Mesenchymal stem cell (in vitro differentiated cells and primary cell): ENCODE measurements at regions not wholly inside any gene's neighbourhood (a gene's known extent, or its start where the extent isn't known, plus 50 kb on each side); places are given as distances from the start of the nearest gene placed in this dataset.
"Not testable (repeated sequence)": the region's sequence is repeated elsewhere in the genome, so short reads cannot be mapped to it uniquely, and the experiment has no call there.

Source experiments
- DNase-seq: peaks from one replicate; pipeline ENCODE4 v3.0.0-alpha.2; 2013
- H2AFZ ChIP-seq: one replicate; pipeline ENCODE4 v1.6.1; 2013; ENCODE audit warnings: low read depth, mild to moderate bottlenecking, control low read depth, inconsistent platforms, low read length, moderate library complexity
- H2AK5ac ChIP-seq: 2 replicates; pipeline ENCODE4 v1.6.1; 2013; ENCODE audit warnings: low read length, moderate library complexity, mild to moderate bottlenecking, inconsistent platforms; ENCODE audit not compliant: severe bottlenecking
- H2BK120ac ChIP-seq: one replicate; pipeline ENCODE4 v1.6.1; 2013; ENCODE audit warnings: low read depth, mild to moderate bottlenecking, inconsistent platforms, low read length, moderate library complexity
- H2BK12ac ChIP-seq, 2 experiments: one replicate each; pipeline ENCODE4 v1.6.1; 2013; ENCODE audit warnings: inconsistent platforms in 2 of 2, low read length in 2 of 2, mild to moderate bottlenecking in 2 of 2, moderate library complexity in 2 of 2, control low read depth in 1 of 2
- H2BK15ac ChIP-seq: one replicate; pipeline ENCODE4 v1.6.1; 2013; ENCODE audit warnings: mild to moderate bottlenecking, low read depth, inconsistent platforms; ENCODE audit not compliant: poor library complexity, severe bottlenecking
- H2BK5ac ChIP-seq: 2 replicates; pipeline ENCODE4 v1.6.1; 2013; ENCODE audit warnings: low read depth, mild to moderate bottlenecking, low read length, control low read depth, inconsistent platforms; ENCODE audit not compliant: poor library complexity, severe bottlenecking
- H3K14ac ChIP-seq, 2 experiments: one replicate each; pipeline ENCODE4 v1.6.1; 2013; ENCODE audit warnings: inconsistent platforms in 2 of 2, low read length in 2 of 2, control low read depth in 1 of 2, mild to moderate bottlenecking in 1 of 2, moderate library complexity in 1 of 2
- H3K18ac ChIP-seq, 2 experiments: one replicate each; pipeline ENCODE4 v1.6.1; 2013; ENCODE audit warnings: inconsistent platforms in 2 of 2, low read length in 2 of 2, control low read depth in 1 of 2, low read depth in 1 of 2, mild to moderate bottlenecking in 1 of 2
- H3K23ac ChIP-seq, 2 experiments: one replicate each; pipeline ENCODE4 v1.6.1; 2013; ENCODE audit warnings: inconsistent platforms in 2 of 2, low read length in 2 of 2, mild to moderate bottlenecking in 2 of 2, moderate library complexity in 2 of 2, control low read depth in 1 of 2
- H3K27ac ChIP-seq: 2 replicates; pipeline ENCODE4 v1.5.1; 2013; ENCODE audit warnings: mild to moderate bottlenecking, moderate library complexity, low read length, control low read depth, inconsistent platforms; ENCODE audit not compliant: poor library complexity, severe bottlenecking
- H3K27me3 ChIP-seq, 2 experiments: 2 replicates each; pipeline versions ENCODE4 v1.6.1 to v1.7.0; 2013; ENCODE audit warnings: low read length in 2 of 2, mild to moderate bottlenecking in 2 of 2, moderate library complexity in 2 of 2, control low read depth in 1 of 2, inconsistent platforms in 1 of 2; ENCODE audit not compliant: control insufficient read depth in 1 of 2, insufficient read depth in 1 of 2
- H3K36me3 ChIP-seq, 2 experiments: 2 replicates each; pipeline versions ENCODE4 v1.6.1 to v1.7.0; 2013; ENCODE audit warnings: low read length in 2 of 2, control low read depth in 1 of 2, inconsistent platforms in 1 of 2, low read depth in 1 of 2, mild to moderate bottlenecking in 1 of 2; ENCODE audit not compliant: insufficient read depth in 2 of 2, control insufficient read depth in 1 of 2
- H3K4ac ChIP-seq, 2 experiments: one replicate each; pipeline ENCODE4 v1.6.1; 2013; ENCODE audit warnings: inconsistent platforms in 2 of 2, low read length in 2 of 2, mild to moderate bottlenecking in 2 of 2, moderate library complexity in 2 of 2, control low read depth in 1 of 2, low read depth in 1 of 2
- H3K4me1 ChIP-seq: 2 replicates; pipeline ENCODE4 v1.6.1; 2013; ENCODE audit warnings: low read depth, low read length, control low read depth; ENCODE audit not compliant: control insufficient read depth, insufficient read depth
- H3K4me2 ChIP-seq: 2 replicates; pipeline ENCODE4 v1.6.1; 2013; ENCODE audit warnings: low read length, mild to moderate bottlenecking, inconsistent platforms; ENCODE audit not compliant: poor library complexity, severe bottlenecking
- H3K4me3 ChIP-seq, 2 experiments: 2 replicates each; pipeline versions ENCODE4 v1.5.1 to v1.7.0; 2013; ENCODE audit warnings: low read length in 2 of 2, mild to moderate bottlenecking in 2 of 2, control low read depth in 1 of 2, low read depth in 1 of 2; ENCODE audit not compliant: insufficient read depth in 1 of 2
- H3K79me1 ChIP-seq: replicated peaks from 2 replicates; pipeline ENCODE4 v1.6.1; 2013; ENCODE audit warnings: mild to moderate bottlenecking, control low read depth, low read length, inconsistent platforms; ENCODE audit not compliant: poor library complexity, severe bottlenecking
- H3K9ac ChIP-seq: 2 replicates; pipeline ENCODE4 v1.7.0; 2013; ENCODE audit warnings: mild to moderate bottlenecking, low read length, moderate library complexity
- H3K9me3 ChIP-seq: 2 replicates; pipeline ENCODE4 v1.7.0; 2013; ENCODE audit warnings: mild to moderate bottlenecking, low read length; ENCODE audit not compliant: control insufficient read depth
- H4K8ac ChIP-seq: one replicate; pipeline ENCODE4 v1.6.1; 2013; ENCODE audit warnings: inconsistent platforms, mild to moderate bottlenecking, low read length, moderate library complexity
- H4K91ac ChIP-seq: one replicate; pipeline ENCODE4 v1.6.1; 2013; ENCODE audit warnings: mild to moderate bottlenecking, low read length, inconsistent platforms
- WGBS: methylation state at CpG from one replicate; pipeline ENCODE4 v1.1.7; 2013; ENCODE audit warnings: mixed read lengths; 5-methylcytosine and 5-hydroxymethylcytosine counted together

GRCh38 chr1:146486300-146487014 is 257.6 kb upstream of the NOTCH2NLA start:
- H3K14ac ChIP-seq, H3K23ac ChIP-seq, H3K27ac ChIP-seq, H2AFZ ChIP-seq, H2BK120ac ChIP-seq, H3K79me1 ChIP-seq, H2BK5ac ChIP-seq, H2BK15ac ChIP-seq, H2AK5ac ChIP-seq, H4K91ac ChIP-seq, H3K36me3 ChIP-seq, H3K4me1 ChIP-seq, H3K18ac ChIP-seq, H3K27me3 ChIP-seq, H4K8ac ChIP-seq, DNase-seq, H3K4me2 ChIP-seq, H2BK12ac ChIP-seq, H3K9me3 ChIP-seq, H3K4ac ChIP-seq: not testable (repeated sequence)
- WGBS: 96% methylated on average over 8 of the region's 35 CpGs
- Histone ChIP-seq H3K4me3 (peak overlapping the region in 1 of 2 experiments; percentile 75), H3K9ac (peak overlapping the region; percentile 80)

- not testable (repeated sequence) for H3K4me3 ChIP-seq, DNase-seq, H3K27ac ChIP-seq, H3K9ac ChIP-seq, H3K79me1 ChIP-seq, H2AFZ ChIP-seq, H4K91ac ChIP-seq, H3K36me3 ChIP-seq, H3K9me3 ChIP-seq, H3K4me1 ChIP-seq, H2BK12ac ChIP-seq, H3K14ac ChIP-seq, H3K4ac ChIP-seq, H4K8ac ChIP-seq, H3K4me2 ChIP-seq, H3K27me3 ChIP-seq, H2BK15ac ChIP-seq, H2BK120ac ChIP-seq, H3K23ac ChIP-seq, H2BK5ac ChIP-seq, H3K18ac ChIP-seq, H2AK5ac ChIP-seq
- WGBS: no CpG with 5 or more reads among the region's 2 CpGs
These were observed 255.4 kb upstream of the NOTCH2NLA start for GRCh38 chr1:146484195-146484594.

- H3K36me3 ChIP-seq, H4K91ac ChIP-seq, H4K8ac ChIP-seq, H3K9me3 ChIP-seq, H3K18ac ChIP-seq, DNase-seq, H3K9ac ChIP-seq, H3K79me1 ChIP-seq, H3K23ac ChIP-seq, H2BK120ac ChIP-seq, H3K4me3 ChIP-seq, H3K4me2 ChIP-seq, H3K27ac ChIP-seq, H2BK15ac ChIP-seq, H2AFZ ChIP-seq, H3K27me3 ChIP-seq, H3K4ac ChIP-seq, H3K4me1 ChIP-seq, H2BK5ac ChIP-seq, H3K14ac ChIP-seq, H2BK12ac ChIP-seq, H2AK5ac ChIP-seq: not testable (repeated sequence)
- no CpG with 5 or more reads among the region's 2 CpGs for WGBS
These were observed 250.4 kb upstream of the NOTCH2NLA start for GRCh38 chr1:146479188-146479587.

- H3K9me3 ChIP-seq, H2AFZ ChIP-seq, H3K4ac ChIP-seq, H3K14ac ChIP-seq, H3K4me3 ChIP-seq, H2BK15ac ChIP-seq, H3K23ac ChIP-seq, H3K79me1 ChIP-seq, H3K36me3 ChIP-seq, H2BK5ac ChIP-seq, H3K27ac ChIP-seq, H4K91ac ChIP-seq, H3K4me2 ChIP-seq, H3K27me3 ChIP-seq, H4K8ac ChIP-seq, H3K4me1 ChIP-seq, H3K18ac ChIP-seq, H3K9ac ChIP-seq, H2BK12ac ChIP-seq, H2BK120ac ChIP-seq, H2AK5ac ChIP-seq: not testable (repeated sequence)
- WGBS: 76% methylated on average over 10 of the region's 12 CpGs
- peak; percentile 1 for DNase-seq
These were observed 249.4 kb upstream of the NOTCH2NLA start for GRCh38 chr1:146478125-146478720.
